Panc1 (cell line): ENCODE measurements at regions not wholly inside any gene's neighbourhood (a gene's known extent, or its start where the extent isn't known, plus 50 kb on each side); places are given as distances from the start of the nearest gene placed in this dataset.

Experiments
- POLR2AphosphoS5 ChIP-seq: IDR thresholded peaks from 2 replicates; pipeline ENCODE4 v1.6.1; 2012; ENCODE audit warnings: mild to moderate bottlenecking, low read depth, low read length, moderate library complexity
- TCF7L2 ChIP-seq: IDR thresholded peaks from 2 replicates; pipeline ENCODE4 v1.6.1; 2011; ENCODE audit warnings: mild to moderate bottlenecking, low read depth, low read length, inconsistent platforms
- TF ChIP-seq, protein P1 (sequence below): fragments of 450-650 bp; IDR thresholded peaks from 2 replicates; pipeline ENCODE4 v1.5.1; 2017; ENCODE audit warnings: mild to moderate bottlenecking
- TF ChIP-seq, protein P2 (sequence below), 2 experiments: IDR thresholded peaks; 2 replicates each; pipeline ENCODE4 v1.6.1; 2011 to 2012; ENCODE audit warnings: low read depth in 2 of 2, control low read depth in 1 of 2, low read length in 1 of 2, mild to moderate bottlenecking in 1 of 2, moderate library complexity in 1 of 2; ENCODE audit not compliant: insufficient read depth in 1 of 2

DNA sequence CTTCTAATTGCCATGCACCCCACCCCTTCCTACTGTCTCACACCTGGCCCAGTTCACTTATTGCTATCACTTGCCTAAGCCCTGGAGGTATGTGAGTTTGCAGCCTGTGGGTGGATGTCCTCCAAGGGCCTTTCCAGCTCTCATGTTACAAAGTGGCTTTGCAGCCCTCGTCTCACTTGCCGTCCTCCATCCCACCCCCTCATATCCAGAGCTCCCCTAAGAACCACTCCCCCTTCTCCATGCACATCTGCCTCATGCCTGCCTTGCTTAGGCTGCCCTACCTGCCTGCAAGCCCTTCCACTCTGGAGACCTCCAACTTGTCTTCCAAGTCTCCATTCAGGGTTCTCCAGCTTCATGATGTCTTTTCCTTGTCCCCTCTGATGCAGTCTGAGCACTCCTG, 119.4 kb upstream of the NLRP1 start:
- no peak for TF ChIP-seq TCF7L2
- TF ChIP-seq, protein P1, sequence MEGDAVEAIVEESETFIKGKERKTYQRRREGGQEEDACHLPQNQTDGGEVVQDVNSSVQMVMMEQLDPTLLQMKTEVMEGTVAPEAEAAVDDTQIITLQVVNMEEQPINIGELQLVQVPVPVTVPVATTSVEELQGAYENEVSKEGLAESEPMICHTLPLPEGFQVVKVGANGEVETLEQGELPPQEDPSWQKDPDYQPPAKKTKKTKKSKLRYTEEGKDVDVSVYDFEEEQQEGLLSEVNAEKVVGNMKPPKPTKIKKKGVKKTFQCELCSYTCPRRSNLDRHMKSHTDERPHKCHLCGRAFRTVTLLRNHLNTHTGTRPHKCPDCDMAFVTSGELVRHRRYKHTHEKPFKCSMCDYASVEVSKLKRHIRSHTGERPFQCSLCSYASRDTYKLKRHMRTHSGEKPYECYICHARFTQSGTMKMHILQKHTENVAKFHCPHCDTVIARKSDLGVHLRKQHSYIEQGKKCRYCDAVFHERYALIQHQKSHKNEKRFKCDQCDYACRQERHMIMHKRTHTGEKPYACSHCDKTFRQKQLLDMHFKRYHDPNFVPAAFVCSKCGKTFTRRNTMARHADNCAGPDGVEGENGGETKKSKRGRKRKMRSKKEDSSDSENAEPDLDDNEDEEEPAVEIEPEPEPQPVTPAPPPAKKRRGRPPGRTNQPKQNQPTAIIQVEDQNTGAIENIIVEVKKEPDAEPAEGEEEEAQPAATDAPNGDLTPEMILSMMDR: no peak
- TF ChIP-seq POLR2AphosphoS5: no peak
- TF ChIP-seq, protein P2, sequence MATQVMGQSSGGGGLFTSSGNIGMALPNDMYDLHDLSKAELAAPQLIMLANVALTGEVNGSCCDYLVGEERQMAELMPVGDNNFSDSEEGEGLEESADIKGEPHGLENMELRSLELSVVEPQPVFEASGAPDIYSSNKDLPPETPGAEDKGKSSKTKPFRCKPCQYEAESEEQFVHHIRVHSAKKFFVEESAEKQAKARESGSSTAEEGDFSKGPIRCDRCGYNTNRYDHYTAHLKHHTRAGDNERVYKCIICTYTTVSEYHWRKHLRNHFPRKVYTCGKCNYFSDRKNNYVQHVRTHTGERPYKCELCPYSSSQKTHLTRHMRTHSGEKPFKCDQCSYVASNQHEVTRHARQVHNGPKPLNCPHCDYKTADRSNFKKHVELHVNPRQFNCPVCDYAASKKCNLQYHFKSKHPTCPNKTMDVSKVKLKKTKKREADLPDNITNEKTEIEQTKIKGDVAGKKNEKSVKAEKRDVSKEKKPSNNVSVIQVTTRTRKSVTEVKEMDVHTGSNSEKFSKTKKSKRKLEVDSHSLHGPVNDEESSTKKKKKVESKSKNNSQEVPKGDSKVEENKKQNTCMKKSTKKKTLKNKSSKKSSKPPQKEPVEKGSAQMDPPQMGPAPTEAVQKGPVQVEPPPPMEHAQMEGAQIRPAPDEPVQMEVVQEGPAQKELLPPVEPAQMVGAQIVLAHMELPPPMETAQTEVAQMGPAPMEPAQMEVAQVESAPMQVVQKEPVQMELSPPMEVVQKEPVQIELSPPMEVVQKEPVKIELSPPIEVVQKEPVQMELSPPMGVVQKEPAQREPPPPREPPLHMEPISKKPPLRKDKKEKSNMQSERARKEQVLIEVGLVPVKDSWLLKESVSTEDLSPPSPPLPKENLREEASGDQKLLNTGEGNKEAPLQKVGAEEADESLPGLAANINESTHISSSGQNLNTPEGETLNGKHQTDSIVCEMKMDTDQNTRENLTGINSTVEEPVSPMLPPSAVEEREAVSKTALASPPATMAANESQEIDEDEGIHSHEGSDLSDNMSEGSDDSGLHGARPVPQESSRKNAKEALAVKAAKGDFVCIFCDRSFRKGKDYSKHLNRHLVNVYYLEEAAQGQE (IDR thresholded peaks at IDR 0.05; ENCODE audit: insufficient read depth in 1 of 2, low read depth in 2 of 2, low read length in 1 of 2): no peak
